Liver (tissue), 8 donors: ENCODE measurements at regions not wholly inside any gene's neighbourhood (a gene's known extent, or its start where the extent isn't known, plus 50 kb on each side); places are given as distances from the start of the nearest gene placed in this dataset.

ENCODE experiments used
- DNase-seq: peaks from one replicate; pipeline ENCODE4 v3.0.0-alpha.2; 2017; ENCODE audit warnings: low spot score
- H3K27ac ChIP-seq, 2 donors: one replicate each; pipeline ENCODE4 v1.7.0; 2013; ENCODE audit warnings: inconsistent platforms in 2 of 2, low read length in 2 of 2, control low read depth in 1 of 2, low read depth in 1 of 2, mild to moderate bottlenecking in 1 of 2
- H3K27me3 ChIP-seq, 4 donors: one replicate each; pipeline versions ENCODE4 v1.6.1 to v1.7.0; 2013; ENCODE audit warnings: low read length in 3 of 4, inconsistent platforms in 1 of 4, mild to moderate bottlenecking in 1 of 4, moderate library complexity in 1 of 4; ENCODE audit not compliant: control insufficient read depth in 4 of 4, insufficient read depth in 4 of 4
- H3K36me3 ChIP-seq, 4 donors: one replicate each; pipeline versions ENCODE4 v1.6.1 to v1.7.0; 2013; ENCODE audit warnings: low read length in 3 of 4, mild to moderate bottlenecking in 3 of 4, low read depth in 1 of 4, moderate library complexity in 1 of 4; ENCODE audit not compliant: control insufficient read depth in 4 of 4, insufficient read depth in 3 of 4
- H3K4me1 ChIP-seq, 4 donors: one replicate each; pipeline versions ENCODE4 v1.6.1 to v1.7.0; 2013; ENCODE audit warnings: low read length in 3 of 4, mild to moderate bottlenecking in 3 of 4, moderate library complexity in 1 of 4; ENCODE audit not compliant: control insufficient read depth in 4 of 4, insufficient read depth in 4 of 4
- H3K4me3 ChIP-seq, 3 donors: one replicate each; pipeline versions ENCODE4 v1.6.1 to v1.7.0; 2013; ENCODE audit warnings: low read length in 3 of 3, control low read depth in 1 of 3, low read depth in 1 of 3, mild to moderate bottlenecking in 1 of 3
- H3K9ac ChIP-seq, 2 donors: one replicate each; pipeline ENCODE4 v1.7.0; 2013; ENCODE audit warnings: low read length in 2 of 2, mild to moderate bottlenecking in 2 of 2, moderate library complexity in 2 of 2, control low read depth in 1 of 2, low read depth in 1 of 2
- H3K9me3 ChIP-seq, 4 donors: one replicate each; pipeline versions ENCODE4 v1.6.1 to v1.7.0; 2013; ENCODE audit warnings: low read length in 3 of 4; ENCODE audit not compliant: control insufficient read depth in 4 of 4
- EGR1 ChIP-seq, 2 donors: IDR thresholded peaks; 2 replicates each; pipeline ENCODE4 v1.6.1; 2016 to 2018; ENCODE audit warnings: antibody characterized with exemption in 2 of 2, low read depth in 2 of 2
- FOXA1 ChIP-seq: IDR thresholded peaks from 2 replicates; pipeline ENCODE4 v1.6.1; 2016; ENCODE audit warnings: antibody characterized with exemption
- FOXA2 ChIP-seq: IDR thresholded peaks from 2 replicates; pipeline ENCODE4 v1.6.1; 2016; ENCODE audit warnings: antibody characterized with exemption
- GABPA ChIP-seq, 2 donors: IDR thresholded peaks in 1 of 2; conservative IDR thresholded peaks in 1 of 2; 2 replicates each; pipeline ENCODE4 v1.6.1; 2016; ENCODE audit warnings: antibody characterized with exemption in 2 of 2, mild to moderate bottlenecking in 1 of 2, moderate library complexity in 1 of 2
- HNF4A ChIP-seq, 2 donors: conservative IDR thresholded peaks; 2 replicates each; pipeline ENCODE4 v1.6.1; 2016; ENCODE audit warnings: antibody characterized with exemption in 2 of 2, mild to moderate bottlenecking in 2 of 2
- HNF4G ChIP-seq: IDR thresholded peaks from 2 replicates; pipeline ENCODE4 v1.6.1; 2016; ENCODE audit warnings: antibody characterized with exemption
- NR2F2 ChIP-seq: IDR thresholded peaks from 2 replicates; pipeline ENCODE4 v1.6.1; 2016; ENCODE audit warnings: antibody characterized with exemption
- RAD21 ChIP-seq, 2 donors: IDR thresholded peaks; 2 replicates each; pipeline ENCODE4 v1.6.1; 2016; ENCODE audit warnings: antibody characterized with exemption in 2 of 2, mild to moderate bottlenecking in 2 of 2
- RXRA ChIP-seq, 2 donors: IDR thresholded peaks; 2 replicates each; pipeline ENCODE4 v1.6.1; 2017 to 2018; ENCODE audit warnings: antibody characterized with exemption in 2 of 2, mild to moderate bottlenecking in 1 of 2
- SP1 ChIP-seq: IDR thresholded peaks from 2 replicates; pipeline ENCODE4 v1.6.1; 2018; ENCODE audit warnings: antibody characterized with exemption, mild to moderate bottlenecking
- TAF1 ChIP-seq: conservative IDR thresholded peaks from 2 replicates; pipeline ENCODE4 v1.6.1; 2016; ENCODE audit warnings: antibody characterized with exemption, mild to moderate bottlenecking
- YY1 ChIP-seq: IDR thresholded peaks from 2 replicates; pipeline ENCODE4 v1.6.1; 2016; ENCODE audit warnings: antibody characterized with exemption, mild to moderate bottlenecking
- WGBS: extraction: QIAGEN DNeasy Blood & Tissue Kit; methylation state at CpG from one replicate; pipeline ENCODE4 v1.1.7; 2013; 5-methylcytosine and 5-hydroxymethylcytosine counted together
- TF ChIP-seq, protein P1 (sequence below): IDR thresholded peaks from 2 replicates; pipeline ENCODE4 v1.6.1; 2016; ENCODE audit warnings: antibody characterized with exemption
- TF ChIP-seq, protein P2 (sequence below): IDR thresholded peaks from 2 replicates; pipeline ENCODE4 v1.6.1; 2016; ENCODE audit warnings: antibody characterized with exemption
- TF ChIP-seq, protein P3 (sequence below): IDR thresholded peaks from 2 replicates; pipeline ENCODE4 v1.6.1; 2016; ENCODE audit warnings: antibody characterized with exemption
- TF ChIP-seq, protein P4 (sequence below): fragments of 150-350 bp; IDR thresholded peaks from 2 replicates; pipeline ENCODE4 v1.5.1; 2017; ENCODE audit warnings: improper control_type of control experiment, low read depth, low read length; ENCODE audit not compliant: missing input control
- TF ChIP-seq, protein P5 (sequence below): IDR thresholded peaks from 2 replicates; pipeline ENCODE4 v1.6.1; 2016; ENCODE audit warnings: antibody characterized with exemption, mild to moderate bottlenecking
- donor health status: healthy.
- donor health status: healthy.
- donor health status: healthy.
- donor health status: healthy.
- donor health status: healthy.

DNA sequence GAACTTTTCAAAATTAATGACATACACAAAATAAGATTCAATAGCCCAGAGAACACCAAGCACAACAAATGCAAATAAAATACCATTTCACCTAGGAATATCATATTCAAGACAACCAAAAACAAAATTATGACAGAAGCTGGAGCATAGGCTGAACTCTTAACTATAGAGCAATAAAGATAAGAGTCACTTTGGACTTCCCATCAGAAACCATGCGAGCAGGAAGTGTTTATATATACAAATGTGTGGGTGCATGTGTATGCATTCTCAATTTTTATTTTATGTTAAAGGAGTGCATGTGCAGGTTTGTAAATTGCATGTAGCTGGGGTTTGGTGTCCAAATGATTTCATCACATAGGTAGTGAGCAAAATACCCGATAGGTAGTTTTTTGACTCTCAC, 291.6 kb downstream of the ARAP2 start:
- H3K27ac ChIP-seq, result no peak overlapping the region
- H3K9me3 ChIP-seq, result peaks cover 0 to 10% (median 3%) of the 10 kb centered on the region in 4 donors
- TF ChIP-seq HNF4G (no peak), YY1 (no peak), SP1 (no peak), HNF4A (conservative IDR thresholded peaks at IDR 0.05) (no peak), GABPA (IDR thresholded peaks at IDR 0.05 in 1 of 2, conservative IDR thresholded peaks at IDR 0.05 in 1 of 2) (no peak), RXRA (IDR thresholded peaks at IDR 0.05) (no peak), TAF1 (no peak), NR2F2 (no peak), FOXA1 (no peak), EGR1 (IDR thresholded peaks at IDR 0.05; ENCODE audit: low read depth in 2 of 2) (no peak), FOXA2 (no peak)
- TF ChIP-seq, protein P1, sequence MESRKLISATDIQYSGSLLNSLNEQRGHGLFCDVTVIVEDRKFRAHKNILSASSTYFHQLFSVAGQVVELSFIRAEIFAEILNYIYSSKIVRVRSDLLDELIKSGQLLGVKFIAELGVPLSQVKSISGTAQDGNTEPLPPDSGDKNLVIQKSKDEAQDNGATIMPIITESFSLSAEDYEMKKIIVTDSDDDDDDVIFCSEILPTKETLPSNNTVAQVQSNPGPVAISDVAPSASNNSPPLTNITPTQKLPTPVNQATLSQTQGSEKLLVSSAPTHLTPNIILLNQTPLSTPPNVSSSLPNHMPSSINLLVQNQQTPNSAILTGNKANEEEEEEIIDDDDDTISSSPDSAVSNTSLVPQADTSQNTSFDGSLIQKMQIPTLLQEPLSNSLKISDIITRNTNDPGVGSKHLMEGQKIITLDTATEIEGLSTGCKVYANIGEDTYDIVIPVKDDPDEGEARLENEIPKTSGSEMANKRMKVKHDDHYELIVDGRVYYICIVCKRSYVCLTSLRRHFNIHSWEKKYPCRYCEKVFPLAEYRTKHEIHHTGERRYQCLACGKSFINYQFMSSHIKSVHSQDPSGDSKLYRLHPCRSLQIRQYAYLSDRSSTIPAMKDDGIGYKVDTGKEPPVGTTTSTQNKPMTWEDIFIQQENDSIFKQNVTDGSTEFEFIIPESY, result no peak
- TF ChIP-seq, protein P2, sequence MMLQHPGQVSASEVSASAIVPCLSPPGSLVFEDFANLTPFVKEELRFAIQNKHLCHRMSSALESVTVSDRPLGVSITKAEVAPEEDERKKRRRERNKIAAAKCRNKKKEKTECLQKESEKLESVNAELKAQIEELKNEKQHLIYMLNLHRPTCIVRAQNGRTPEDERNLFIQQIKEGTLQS, result no peak
- TF ChIP-seq, protein P3, sequence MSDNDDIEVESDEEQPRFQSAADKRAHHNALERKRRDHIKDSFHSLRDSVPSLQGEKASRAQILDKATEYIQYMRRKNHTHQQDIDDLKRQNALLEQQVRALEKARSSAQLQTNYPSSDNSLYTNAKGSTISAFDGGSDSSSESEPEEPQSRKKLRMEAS, result no peak
- TF ChIP-seq, protein P4, sequence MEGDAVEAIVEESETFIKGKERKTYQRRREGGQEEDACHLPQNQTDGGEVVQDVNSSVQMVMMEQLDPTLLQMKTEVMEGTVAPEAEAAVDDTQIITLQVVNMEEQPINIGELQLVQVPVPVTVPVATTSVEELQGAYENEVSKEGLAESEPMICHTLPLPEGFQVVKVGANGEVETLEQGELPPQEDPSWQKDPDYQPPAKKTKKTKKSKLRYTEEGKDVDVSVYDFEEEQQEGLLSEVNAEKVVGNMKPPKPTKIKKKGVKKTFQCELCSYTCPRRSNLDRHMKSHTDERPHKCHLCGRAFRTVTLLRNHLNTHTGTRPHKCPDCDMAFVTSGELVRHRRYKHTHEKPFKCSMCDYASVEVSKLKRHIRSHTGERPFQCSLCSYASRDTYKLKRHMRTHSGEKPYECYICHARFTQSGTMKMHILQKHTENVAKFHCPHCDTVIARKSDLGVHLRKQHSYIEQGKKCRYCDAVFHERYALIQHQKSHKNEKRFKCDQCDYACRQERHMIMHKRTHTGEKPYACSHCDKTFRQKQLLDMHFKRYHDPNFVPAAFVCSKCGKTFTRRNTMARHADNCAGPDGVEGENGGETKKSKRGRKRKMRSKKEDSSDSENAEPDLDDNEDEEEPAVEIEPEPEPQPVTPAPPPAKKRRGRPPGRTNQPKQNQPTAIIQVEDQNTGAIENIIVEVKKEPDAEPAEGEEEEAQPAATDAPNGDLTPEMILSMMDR, result no peak
- TF ChIP-seq, protein P5, sequence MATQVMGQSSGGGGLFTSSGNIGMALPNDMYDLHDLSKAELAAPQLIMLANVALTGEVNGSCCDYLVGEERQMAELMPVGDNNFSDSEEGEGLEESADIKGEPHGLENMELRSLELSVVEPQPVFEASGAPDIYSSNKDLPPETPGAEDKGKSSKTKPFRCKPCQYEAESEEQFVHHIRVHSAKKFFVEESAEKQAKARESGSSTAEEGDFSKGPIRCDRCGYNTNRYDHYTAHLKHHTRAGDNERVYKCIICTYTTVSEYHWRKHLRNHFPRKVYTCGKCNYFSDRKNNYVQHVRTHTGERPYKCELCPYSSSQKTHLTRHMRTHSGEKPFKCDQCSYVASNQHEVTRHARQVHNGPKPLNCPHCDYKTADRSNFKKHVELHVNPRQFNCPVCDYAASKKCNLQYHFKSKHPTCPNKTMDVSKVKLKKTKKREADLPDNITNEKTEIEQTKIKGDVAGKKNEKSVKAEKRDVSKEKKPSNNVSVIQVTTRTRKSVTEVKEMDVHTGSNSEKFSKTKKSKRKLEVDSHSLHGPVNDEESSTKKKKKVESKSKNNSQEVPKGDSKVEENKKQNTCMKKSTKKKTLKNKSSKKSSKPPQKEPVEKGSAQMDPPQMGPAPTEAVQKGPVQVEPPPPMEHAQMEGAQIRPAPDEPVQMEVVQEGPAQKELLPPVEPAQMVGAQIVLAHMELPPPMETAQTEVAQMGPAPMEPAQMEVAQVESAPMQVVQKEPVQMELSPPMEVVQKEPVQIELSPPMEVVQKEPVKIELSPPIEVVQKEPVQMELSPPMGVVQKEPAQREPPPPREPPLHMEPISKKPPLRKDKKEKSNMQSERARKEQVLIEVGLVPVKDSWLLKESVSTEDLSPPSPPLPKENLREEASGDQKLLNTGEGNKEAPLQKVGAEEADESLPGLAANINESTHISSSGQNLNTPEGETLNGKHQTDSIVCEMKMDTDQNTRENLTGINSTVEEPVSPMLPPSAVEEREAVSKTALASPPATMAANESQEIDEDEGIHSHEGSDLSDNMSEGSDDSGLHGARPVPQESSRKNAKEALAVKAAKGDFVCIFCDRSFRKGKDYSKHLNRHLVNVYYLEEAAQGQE, result no peak
- no peaks in the 10 kb centered on the region for H3K36me3 ChIP-seq
- WGBS, result 79% methylated on average over 2 of the region's 2 CpGs
- H3K4me1 ChIP-seq, result no peaks in the 10 kb centered on the region
- H3K4me3 ChIP-seq, result no peak overlapping the region
- no peaks in the 10 kb centered on the region for H3K27me3 ChIP-seq
- DNase-seq, result no peak
- H3K9ac ChIP-seq, result no peak overlapping the region

DNA sequence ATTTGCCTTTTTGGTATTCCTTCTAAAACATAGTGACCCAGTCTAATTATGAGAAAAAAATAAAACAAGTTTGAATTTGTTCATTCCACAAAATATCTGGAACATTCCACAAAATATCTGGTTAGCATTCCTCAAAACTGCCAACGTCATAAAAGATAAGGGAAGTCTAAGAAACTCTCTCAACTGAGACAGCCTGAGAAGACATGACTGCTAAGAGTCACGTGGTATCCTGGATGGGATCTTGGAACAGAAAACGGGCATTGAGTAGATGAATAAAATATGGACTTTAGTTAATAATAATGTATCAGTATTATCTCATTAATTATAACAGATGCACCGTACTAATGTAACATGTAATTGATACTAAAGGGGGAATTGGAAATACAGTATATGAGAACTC, 280.9 kb downstream of the ARAP2 start:
- H3K4me3 ChIP-seq, result no peak overlapping the region
- no peaks in the 10 kb centered on the region for H3K9me3 ChIP-seq
- H3K27ac ChIP-seq, result no peak overlapping the region
- no peak overlapping the region for H3K9ac ChIP-seq
- no peaks in the 10 kb centered on the region for H3K4me1 ChIP-seq
- no peak for DNase-seq
- WGBS, result 80% methylated on average over 4 of the region's 4 CpGs
- no peaks in the 10 kb centered on the region for H3K36me3 ChIP-seq
- H3K27me3 ChIP-seq, result no peaks in the 10 kb centered on the region
- TF ChIP-seq HNF4A (conservative IDR thresholded peaks at IDR 0.05) (no peak), TAF1 (no peak), HNF4G (no peak), SP1 (no peak), FOXA2 (no peak), EGR1 (IDR thresholded peaks at IDR 0.05; ENCODE audit: low read depth in 2 of 2) (no peak), GABPA (IDR thresholded peaks at IDR 0.05 in 1 of 2, conservative IDR thresholded peaks at IDR 0.05 in 1 of 2) (no peak), RAD21 (IDR thresholded peaks at IDR 0.05) (no peak)
- TF ChIP-seq, protein P1, result no peak
- TF ChIP-seq, protein P5, result no peak
